GM06990 (cell line): ENCODE measurements at regions not wholly inside any gene's neighbourhood (a gene's known extent, or its start where the extent isn't known, plus 50 kb on each side); places are given as distances from the start of the nearest gene placed in this dataset.

Experiments used
- DNase-seq: peaks from one replicate; pipeline ENCODE4 v3.0.0-alpha.2; 2011; ENCODE audit not compliant: insufficient read length; ENCODE audit errors: extremely low read depth
- H3K27me3 ChIP-seq: replicated peaks from 2 replicates; pipeline ENCODE4 v1.6.0; 2011; ENCODE audit warnings: low read length; ENCODE audit not compliant: control insufficient read depth, insufficient read depth
- H3K36me3 ChIP-seq: 2 replicates; pipeline ENCODE4 v1.5.1; 2011; ENCODE audit warnings: low read length; ENCODE audit not compliant: control insufficient read depth, insufficient read depth
- H3K4me3 ChIP-seq: replicated peaks from 2 replicates; pipeline ENCODE4 v1.5.1; 2011; ENCODE audit warnings: low read depth, mild to moderate bottlenecking, control low read depth, low read length
- TF ChIP-seq, protein P1 (sequence below): IDR thresholded peaks from 2 replicates; pipeline ENCODE4 v1.5.1; 2011; ENCODE audit warnings: low read length, control low read depth, mild to moderate bottlenecking, inconsistent platforms; ENCODE audit not compliant: insufficient read depth, poor library complexity, severe bottlenecking

DNA sequence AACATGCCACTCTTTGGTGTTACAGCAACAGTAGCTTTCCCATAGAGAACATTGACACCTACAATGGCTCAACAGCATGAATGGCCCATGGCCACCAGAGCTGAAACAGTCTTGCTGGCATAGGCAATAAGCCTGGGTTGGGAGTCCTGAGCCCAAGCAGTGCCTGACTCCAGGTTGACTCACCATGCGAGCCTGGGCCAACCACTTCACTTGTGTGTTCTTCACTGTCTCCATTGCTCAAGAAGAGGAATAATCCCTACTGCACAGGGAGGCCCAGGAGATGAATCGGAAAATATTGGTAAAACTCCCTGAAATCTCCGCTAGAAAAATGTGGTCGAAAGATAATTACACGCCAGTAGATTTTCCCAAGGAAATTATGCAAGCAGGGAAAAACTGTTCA, 89.2 kb upstream of the INHBA start:
- DNase-seq = no peak
- TF ChIP-seq, protein P1, sequence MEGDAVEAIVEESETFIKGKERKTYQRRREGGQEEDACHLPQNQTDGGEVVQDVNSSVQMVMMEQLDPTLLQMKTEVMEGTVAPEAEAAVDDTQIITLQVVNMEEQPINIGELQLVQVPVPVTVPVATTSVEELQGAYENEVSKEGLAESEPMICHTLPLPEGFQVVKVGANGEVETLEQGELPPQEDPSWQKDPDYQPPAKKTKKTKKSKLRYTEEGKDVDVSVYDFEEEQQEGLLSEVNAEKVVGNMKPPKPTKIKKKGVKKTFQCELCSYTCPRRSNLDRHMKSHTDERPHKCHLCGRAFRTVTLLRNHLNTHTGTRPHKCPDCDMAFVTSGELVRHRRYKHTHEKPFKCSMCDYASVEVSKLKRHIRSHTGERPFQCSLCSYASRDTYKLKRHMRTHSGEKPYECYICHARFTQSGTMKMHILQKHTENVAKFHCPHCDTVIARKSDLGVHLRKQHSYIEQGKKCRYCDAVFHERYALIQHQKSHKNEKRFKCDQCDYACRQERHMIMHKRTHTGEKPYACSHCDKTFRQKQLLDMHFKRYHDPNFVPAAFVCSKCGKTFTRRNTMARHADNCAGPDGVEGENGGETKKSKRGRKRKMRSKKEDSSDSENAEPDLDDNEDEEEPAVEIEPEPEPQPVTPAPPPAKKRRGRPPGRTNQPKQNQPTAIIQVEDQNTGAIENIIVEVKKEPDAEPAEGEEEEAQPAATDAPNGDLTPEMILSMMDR = no peak
- Histone ChIP-seq H3K4me3 (no peak overlapping the region), H3K27me3 (no peaks in the 10 kb centered on the region), H3K36me3 (no peaks in the 10 kb centered on the region)

DNA sequence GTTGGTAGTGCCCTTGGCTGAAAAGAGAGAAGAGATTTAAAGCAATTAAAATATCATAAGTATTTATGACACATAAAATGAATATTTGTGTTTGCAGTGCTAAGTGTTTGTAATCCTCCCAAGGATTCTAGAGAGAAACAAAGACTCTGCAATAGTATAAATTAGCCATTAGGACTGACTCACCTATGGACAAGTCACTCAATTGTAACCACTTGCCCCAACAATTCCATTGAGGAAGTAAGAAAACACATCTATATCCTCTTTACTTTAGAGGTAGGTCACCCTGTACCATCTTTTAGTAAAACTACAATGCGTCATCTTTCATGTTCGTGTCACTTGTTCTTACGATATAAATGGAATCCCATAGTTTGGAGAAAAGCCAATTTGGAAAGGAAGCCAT, 85.7 kb upstream of the INHBA start:
- Histone ChIP-seq H3K36me3 (no peaks in the 10 kb centered on the region), H3K4me3 (no peak overlapping the region), H3K27me3 (no peaks in the 10 kb centered on the region)
- no peak for DNase-seq
- TF ChIP-seq, protein P1 = no peak

DNA sequence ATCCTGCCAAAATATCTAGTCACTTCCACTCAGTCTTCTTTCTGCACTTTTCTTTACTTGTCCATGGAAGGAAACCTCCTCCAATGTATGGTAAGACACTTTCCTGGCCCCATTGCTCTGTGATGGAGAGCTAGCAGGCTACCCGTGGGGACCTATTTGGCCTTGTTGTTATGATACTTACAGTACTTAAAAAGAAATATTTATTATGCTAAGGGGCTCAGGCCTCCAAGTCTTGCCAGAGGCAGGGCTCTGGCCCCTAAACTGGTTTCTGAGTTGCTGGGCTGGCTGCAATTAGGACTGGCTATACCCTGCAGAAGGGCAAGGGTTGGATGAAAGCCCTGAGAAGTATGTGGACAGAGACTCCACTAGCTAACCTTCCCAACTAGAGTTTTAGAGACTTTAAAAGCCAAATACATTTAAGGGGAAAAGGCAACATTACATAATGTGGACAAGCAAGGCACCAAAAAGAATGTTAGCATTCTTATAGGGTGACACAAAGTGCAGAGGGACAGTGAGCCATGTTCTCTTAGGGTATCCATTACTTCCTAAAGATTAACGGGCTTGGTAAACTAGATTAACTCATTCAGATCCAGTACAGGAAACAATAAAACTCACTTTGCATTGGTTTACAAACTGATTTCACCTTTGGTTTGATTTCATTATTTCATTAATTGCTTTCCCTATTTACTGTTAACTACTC, 84.9 kb upstream of the INHBA start:
- DNase-seq = no peak
- H3K27me3 ChIP-seq = no peaks in the 10 kb centered on the region
- no peaks in the 10 kb centered on the region for H3K36me3 ChIP-seq
- no peak overlapping the region for H3K4me3 ChIP-seq
- TF ChIP-seq, protein P1 = no peak

DNA sequence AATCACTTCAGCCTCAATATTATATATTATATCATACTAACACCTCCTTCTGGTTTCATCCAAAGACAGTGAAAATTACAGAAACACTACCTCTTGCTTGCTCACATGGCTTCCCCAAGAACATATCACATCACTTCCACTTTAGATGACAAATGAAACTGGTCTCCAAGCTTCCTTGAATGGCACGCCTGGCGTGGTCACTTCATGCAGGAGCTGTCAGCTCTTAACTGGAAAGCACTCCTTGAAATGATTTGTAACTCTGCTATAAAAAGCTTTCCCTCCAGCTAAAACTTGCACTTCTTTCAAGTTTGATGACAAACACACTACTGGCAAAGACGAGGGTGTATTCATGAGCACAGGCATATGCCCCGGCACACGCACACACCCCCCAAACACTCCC, 84.1 kb upstream of the INHBA start:
- Histone ChIP-seq H3K36me3 (no peaks in the 10 kb centered on the region), H3K27me3 (no peaks in the 10 kb centered on the region), H3K4me3 (no peak overlapping the region)
- DNase-seq = no peak
- TF ChIP-seq, protein P1 = no peak

DNA sequence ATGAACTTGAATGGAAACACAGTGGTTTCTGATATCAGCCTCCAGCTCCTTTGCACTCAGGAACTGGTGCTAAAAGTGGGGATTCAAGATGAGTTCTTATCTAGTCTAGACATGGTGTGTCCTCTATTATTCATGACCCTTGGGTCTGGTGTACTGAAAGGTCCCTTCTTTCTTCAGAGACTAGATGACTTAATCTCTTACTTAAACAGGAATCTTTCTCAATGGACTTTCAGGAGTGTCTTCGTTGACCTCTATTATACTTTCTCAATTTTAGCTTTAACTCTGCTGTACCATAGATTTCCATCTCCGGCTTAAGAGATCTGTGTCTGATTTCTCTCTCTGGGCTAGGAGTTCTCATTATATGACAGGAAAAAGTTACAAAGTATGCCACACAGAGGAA, 83.5 kb upstream of the INHBA start:
- TF ChIP-seq, protein P1 = no peak
- Histone ChIP-seq H3K4me3 (no peak overlapping the region), H3K36me3 (no peaks in the 10 kb centered on the region), H3K27me3 (no peaks in the 10 kb centered on the region)
- no peak for DNase-seq

DNA sequence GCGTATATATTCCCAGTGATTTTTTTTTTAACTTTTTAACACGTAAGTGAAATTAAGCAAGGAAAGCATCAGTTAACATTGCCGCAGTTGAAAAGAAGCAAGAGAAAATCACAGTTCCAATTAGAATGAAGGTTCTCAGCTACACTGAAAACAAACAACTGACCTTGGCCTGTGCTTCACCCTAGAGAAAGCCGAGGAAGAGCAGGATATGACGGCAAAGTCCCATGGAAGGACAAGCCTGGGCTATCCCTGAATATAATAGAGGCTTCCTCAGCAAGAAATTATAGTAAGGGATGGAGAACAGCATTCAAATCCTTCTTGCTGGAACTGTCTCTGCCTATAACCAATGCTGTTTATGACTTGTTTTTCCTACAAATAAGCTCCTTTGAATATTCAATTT, 83.0 kb upstream of the INHBA start:
- Histone ChIP-seq H3K36me3 (no peaks in the 10 kb centered on the region), H3K27me3 (no peaks in the 10 kb centered on the region), H3K4me3 (no peak overlapping the region)
- TF ChIP-seq, protein P1 = no peak
- no peak for DNase-seq
